ENCODE measurements at regions not wholly inside any gene's neighbourhood (a gene's known extent, or its start where the extent isn't known, plus 50 kb on each side); places are given as distances from the start of the nearest gene placed in this dataset.
"Not testable (repeated sequence)": the region's sequence is repeated elsewhere in the genome, so short reads cannot be mapped to it uniquely, and the experiment has no call there.

GRCh38 chr21:6097736-6098135 lies 4423.6 kb upstream of the TPTE start:
- TF ChIP-seq, protein P1, sequence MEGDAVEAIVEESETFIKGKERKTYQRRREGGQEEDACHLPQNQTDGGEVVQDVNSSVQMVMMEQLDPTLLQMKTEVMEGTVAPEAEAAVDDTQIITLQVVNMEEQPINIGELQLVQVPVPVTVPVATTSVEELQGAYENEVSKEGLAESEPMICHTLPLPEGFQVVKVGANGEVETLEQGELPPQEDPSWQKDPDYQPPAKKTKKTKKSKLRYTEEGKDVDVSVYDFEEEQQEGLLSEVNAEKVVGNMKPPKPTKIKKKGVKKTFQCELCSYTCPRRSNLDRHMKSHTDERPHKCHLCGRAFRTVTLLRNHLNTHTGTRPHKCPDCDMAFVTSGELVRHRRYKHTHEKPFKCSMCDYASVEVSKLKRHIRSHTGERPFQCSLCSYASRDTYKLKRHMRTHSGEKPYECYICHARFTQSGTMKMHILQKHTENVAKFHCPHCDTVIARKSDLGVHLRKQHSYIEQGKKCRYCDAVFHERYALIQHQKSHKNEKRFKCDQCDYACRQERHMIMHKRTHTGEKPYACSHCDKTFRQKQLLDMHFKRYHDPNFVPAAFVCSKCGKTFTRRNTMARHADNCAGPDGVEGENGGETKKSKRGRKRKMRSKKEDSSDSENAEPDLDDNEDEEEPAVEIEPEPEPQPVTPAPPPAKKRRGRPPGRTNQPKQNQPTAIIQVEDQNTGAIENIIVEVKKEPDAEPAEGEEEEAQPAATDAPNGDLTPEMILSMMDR (IDR thresholded peaks at IDR 0.05), result not testable (repeated sequence)
- TF ChIP-seq POLR2A (IDR thresholded peaks at IDR 0.05), result not testable (repeated sequence)
